MCF 10A (cell line): ENCODE measurements at regions not wholly inside any gene's neighbourhood (a gene's known extent, or its start where the extent isn't known, plus 50 kb on each side); places are given as distances from the start of the nearest gene placed in this dataset.

Experiments used
- BruUV-seq: library from RNA; stranded (reverse); fragments of 400-500 nt; replicated peaks from 2 replicates; lab custom pipeline; 2021; lab: Mats Ljungman, UMichigan
- CTCF ChIA-PET: fragments of 300-600 bp; sonication (Branson Sonifier 250); formaldehyde crosslinking; extraction: SDS; loops from one replicate; lab custom pipeline; 2021; ENCODE audit warnings: antibody characterized with exemption, inconsistent platforms; lab: Yijun Ruan, JAX
- POLR2A ChIA-PET: fragments of 300-600, 350-650 bp; sonication (Branson Sonifier 250); formaldehyde crosslinking; extraction: SDS; loops from one replicate; lab custom pipeline; 2020; ENCODE audit warnings: antibody characterized with exemption, inconsistent platforms; lab: Yijun Ruan, JAX
- DNase-seq: peaks from one replicate; pipeline ENCODE4 v3.0.0-alpha.2; 2018; ENCODE audit not compliant: unreplicated experiment
- H3K27ac Mint-ChIP-seq: one replicate; pipeline ENCODE4 v1.8.0; 2022; ENCODE audit warnings: mild to moderate bottlenecking, low read depth, mixed read lengths; ENCODE audit not compliant: unreplicated experiment
- H3K27me3 Mint-ChIP-seq: one replicate; pipeline ENCODE4 v1.8.0; 2022; ENCODE audit warnings: mixed read lengths; ENCODE audit not compliant: insufficient read depth, unreplicated experiment
- H3K36me3 Mint-ChIP-seq: one replicate; pipeline ENCODE4 v1.8.0; 2022; ENCODE audit warnings: mild to moderate bottlenecking, moderate library complexity, mixed read lengths; ENCODE audit not compliant: insufficient read depth, unreplicated experiment
- H3K4me1 Mint-ChIP-seq: one replicate; pipeline ENCODE4 v1.8.0; 2022; ENCODE audit warnings: mixed read lengths; ENCODE audit not compliant: insufficient read depth, unreplicated experiment
- H3K4me3 Mint-ChIP-seq: one replicate; pipeline ENCODE4 v1.8.0; 2022; ENCODE audit warnings: mild to moderate bottlenecking, moderate library complexity, mixed read lengths; ENCODE audit not compliant: unreplicated experiment
- H3K9me3 Mint-ChIP-seq: one replicate; pipeline ENCODE4 v1.8.0; 2022; ENCODE audit warnings: mixed read lengths; ENCODE audit not compliant: unreplicated experiment
- intact Hi-C: fragments of 100-400 bp; cut with micrococcal nuclease; formaldehyde crosslinking; loops from 2 replicates; pipeline ENCODE4 v1.14.1; 2022
- TF ChIP-seq, protein P1 (sequence below): fragments of 200-600 bp; IDR thresholded peaks from one replicate; pipeline ENCODE4 v1.8.0; 2022; ENCODE audit warnings: antibody characterized with exemption, mild to moderate bottlenecking; ENCODE audit not compliant: unreplicated experiment

DNA sequence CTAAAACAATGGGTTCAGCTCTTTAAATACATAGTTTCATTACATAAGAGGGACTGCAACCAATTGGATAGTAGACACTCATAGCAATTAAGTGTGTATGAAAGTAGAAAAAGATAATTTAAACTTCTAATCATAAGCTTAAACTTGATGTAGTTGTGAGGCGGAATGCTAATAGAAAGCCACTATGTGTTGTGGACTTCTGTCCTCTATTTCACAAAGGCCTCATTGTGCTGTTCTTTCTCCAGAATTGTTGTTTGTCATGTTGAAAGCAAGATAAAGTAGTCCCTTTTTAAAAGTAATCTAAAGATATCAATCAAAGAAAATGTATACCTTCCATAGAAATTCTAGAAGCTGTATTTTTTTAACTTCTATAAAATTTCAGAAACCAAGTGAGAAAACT lies 329.4 kb downstream of the KLHL4 start:
- BruUV-seq: no TSS peak
- no peak overlapping the region for H3K27ac Mint-ChIP-seq
- intact Hi-C loops: no loop called here
- TF ChIP-seq, protein P1, sequence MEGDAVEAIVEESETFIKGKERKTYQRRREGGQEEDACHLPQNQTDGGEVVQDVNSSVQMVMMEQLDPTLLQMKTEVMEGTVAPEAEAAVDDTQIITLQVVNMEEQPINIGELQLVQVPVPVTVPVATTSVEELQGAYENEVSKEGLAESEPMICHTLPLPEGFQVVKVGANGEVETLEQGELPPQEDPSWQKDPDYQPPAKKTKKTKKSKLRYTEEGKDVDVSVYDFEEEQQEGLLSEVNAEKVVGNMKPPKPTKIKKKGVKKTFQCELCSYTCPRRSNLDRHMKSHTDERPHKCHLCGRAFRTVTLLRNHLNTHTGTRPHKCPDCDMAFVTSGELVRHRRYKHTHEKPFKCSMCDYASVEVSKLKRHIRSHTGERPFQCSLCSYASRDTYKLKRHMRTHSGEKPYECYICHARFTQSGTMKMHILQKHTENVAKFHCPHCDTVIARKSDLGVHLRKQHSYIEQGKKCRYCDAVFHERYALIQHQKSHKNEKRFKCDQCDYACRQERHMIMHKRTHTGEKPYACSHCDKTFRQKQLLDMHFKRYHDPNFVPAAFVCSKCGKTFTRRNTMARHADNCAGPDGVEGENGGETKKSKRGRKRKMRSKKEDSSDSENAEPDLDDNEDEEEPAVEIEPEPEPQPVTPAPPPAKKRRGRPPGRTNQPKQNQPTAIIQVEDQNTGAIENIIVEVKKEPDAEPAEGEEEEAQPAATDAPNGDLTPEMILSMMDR: no peak
- H3K4me3 Mint-ChIP-seq: no peak overlapping the region
- H3K27me3 Mint-ChIP-seq: peaks cover 3% of the 10 kb centered on the region
- POLR2A ChIA-PET: no interaction called here
- CTCF ChIA-PET: no interaction called here
- DNase-seq: no peak
- H3K36me3 Mint-ChIP-seq: no peaks in the 10 kb centered on the region
- H3K4me1 Mint-ChIP-seq: peaks cover 6% of the 10 kb centered on the region
- H3K9me3 Mint-ChIP-seq: peaks cover under 1% of the 10 kb centered on the region

DNA sequence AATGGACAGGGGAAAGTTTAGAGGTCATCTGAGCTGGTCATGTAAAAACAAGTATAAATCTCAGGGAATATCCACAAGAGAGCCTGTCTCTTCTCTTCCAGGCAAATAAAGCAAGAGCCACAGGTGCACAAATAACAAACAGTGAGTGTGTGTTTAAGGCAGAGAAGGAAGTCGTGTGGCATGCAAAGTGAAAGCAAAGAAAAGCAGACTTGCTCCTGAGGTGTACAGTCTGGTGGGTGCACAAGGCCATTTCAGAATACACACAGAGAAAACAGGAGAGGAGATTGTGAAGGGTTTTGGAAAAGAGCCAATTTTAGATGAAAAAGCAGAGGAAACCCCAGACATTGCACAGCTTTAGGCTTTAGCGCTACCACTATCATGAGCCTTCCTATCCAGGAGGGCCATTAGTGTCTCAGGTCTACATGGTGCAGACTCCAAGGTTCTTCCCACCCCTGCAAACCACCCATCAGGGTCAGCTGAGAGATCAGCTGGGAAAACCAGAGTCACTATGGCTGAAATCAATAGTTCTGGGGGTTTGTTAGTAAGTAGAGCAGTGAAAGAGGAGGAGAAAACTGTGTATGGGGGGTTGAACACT lies 355.8 kb downstream of the KLHL4 start:
- H3K9me3 Mint-ChIP-seq: peaks cover 11% of the 10 kb centered on the region
- H3K36me3 Mint-ChIP-seq: no peaks in the 10 kb centered on the region
- no peak overlapping the region for H3K27ac Mint-ChIP-seq
- BruUV-seq: no TSS peak
- DNase-seq: no peak
- ChIA-PET POLR2A (no interaction called here), CTCF (no interaction called here)
- no peak overlapping the region for H3K4me3 Mint-ChIP-seq
- intact Hi-C loops: no loop called here
- TF ChIP-seq, protein P1: no peak
- peaks cover 12% of the 10 kb centered on the region for H3K27me3 Mint-ChIP-seq
- no peaks in the 10 kb centered on the region for H3K4me1 Mint-ChIP-seq

DNA sequence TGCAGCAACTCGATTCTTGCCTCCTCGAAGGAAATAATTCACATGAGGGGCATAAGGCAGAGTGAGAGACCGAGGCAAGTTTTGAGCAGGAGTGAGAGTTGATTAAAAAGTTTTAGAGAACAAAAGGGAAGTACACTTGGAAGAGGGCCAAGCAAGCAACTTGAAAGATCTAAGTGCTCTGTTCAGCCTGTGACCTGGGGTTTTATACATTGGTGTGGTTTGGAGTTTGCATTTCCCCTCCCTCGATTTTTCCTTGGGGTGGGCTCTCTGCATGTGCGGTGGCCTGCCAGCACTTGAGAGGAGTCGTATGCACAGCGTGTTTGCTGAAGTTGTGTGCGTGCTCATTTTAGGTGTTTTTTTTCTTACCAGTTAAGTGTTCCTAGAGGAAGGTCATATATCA lies 356.4 kb downstream of the KLHL4 start:
- no peaks in the 10 kb centered on the region for H3K36me3 Mint-ChIP-seq
- no peak for DNase-seq
- no peaks in the 10 kb centered on the region for H3K4me1 Mint-ChIP-seq
- CTCF ChIA-PET: no interaction called here
- peaks cover 15% of the 10 kb centered on the region for H3K9me3 Mint-ChIP-seq
- POLR2A ChIA-PET: no interaction called here
- H3K27me3 Mint-ChIP-seq: peaks cover 12% of the 10 kb centered on the region
- TF ChIP-seq, protein P1: no peak
- BruUV-seq: no TSS peak
- intact Hi-C loops: no loop called here
- no peak overlapping the region for H3K4me3 Mint-ChIP-seq
- no peak overlapping the region for H3K27ac Mint-ChIP-seq

DNA sequence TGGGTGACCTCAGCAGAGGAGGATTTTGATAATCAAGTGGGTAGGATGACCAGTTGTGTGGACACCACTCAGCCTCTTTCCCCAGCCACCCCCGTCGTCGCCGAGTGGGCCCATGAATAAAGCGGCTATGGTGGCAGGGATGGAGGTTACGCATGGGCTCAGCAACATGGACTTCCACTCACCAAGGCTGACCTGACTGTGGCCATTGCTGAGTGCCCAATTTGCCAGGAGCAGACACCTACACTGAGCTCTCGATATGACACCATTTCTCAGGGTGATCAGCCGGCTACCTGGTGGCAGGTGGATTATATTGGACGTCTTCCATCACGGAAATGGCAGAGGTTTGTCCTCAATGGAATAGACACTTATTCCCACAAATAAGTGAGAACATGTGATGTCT lies 361.3 kb downstream of the KLHL4 start:
- H3K36me3 Mint-ChIP-seq: no peaks in the 10 kb centered on the region
- no peak overlapping the region for H3K4me3 Mint-ChIP-seq
- CTCF ChIA-PET: no interaction called here

More for the DNA sequence above, 361.3 kb downstream of the KLHL4 start:
- no peak overlapping the region for H3K27ac Mint-ChIP-seq
- H3K4me1 Mint-ChIP-seq: no peaks in the 10 kb centered on the region
- intact Hi-C loops: no loop called here
- POLR2A ChIA-PET: no interaction called here
- TF ChIP-seq, protein P1: no peak
- peaks cover 12% of the 10 kb centered on the region for H3K27me3 Mint-ChIP-seq
- peaks cover 7% of the 10 kb centered on the region for H3K9me3 Mint-ChIP-seq
- no peak for DNase-seq
- no TSS peak for BruUV-seq
